OCI-LY1 (cell line): ENCODE measurements at regions not wholly inside any gene's neighbourhood (a gene's known extent, or its start where the extent isn't known, plus 50 kb on each side); places are given as distances from the start of the nearest gene placed in this dataset.

ENCODE experiments used
- CTCF ChIP-seq: fragments of 200-600 bp; sonication (generic), shearing (Covaris generic); IDR thresholded peaks from 2 replicates; pipeline ENCODE4 v1.5.1; 2017; ENCODE audit warnings: mild to moderate bottlenecking, antibody characterized with exemption, low read length, moderate library complexity, mixed read lengths
- EZH2 ChIP-seq: fragments of 200-600 bp; sonication (generic), shearing (Covaris generic); IDR thresholded peaks from 2 replicates; pipeline ENCODE4 v1.8.0; 2017; ENCODE audit warnings: borderline replicate concordance, mixed run types, mild to moderate bottlenecking, antibody characterized with exemption, low read length, moderate library complexity, mixed read lengths

- no peak for TF ChIP-seq EZH2
- TF ChIP-seq CTCF = no peak
Observed at GRCh38 chr22:47693606-47694005, 931.2 kb downstream of the TBC1D22A start.
